Smooth muscle cell (in vitro differentiated cells): ENCODE measurements at regions not wholly inside any gene's neighbourhood (a gene's known extent, or its start where the extent isn't known, plus 50 kb on each side); places are given as distances from the start of the nearest gene placed in this dataset.
A peak's percentile ranks its signal among the peaks of the same experiment; 100 is the strongest.

ENCODE experiments used
- DNase-seq: peaks from one replicate; lab custom pipeline; 2025; ENCODE audit not compliant: unreplicated experiment; lab: John Stamatoyannopoulos, UW
- H2AFZ ChIP-seq: fragments of 200-600 bp; sonication (generic); 2 replicates; pipeline ENCODE4 v1.6.0; 2016; ENCODE audit warnings: antibody characterized with exemption, low read depth, mild to moderate bottlenecking
- H3F3A ChIP-seq: fragments of 200-600 bp; sonication (generic); 2 replicates; pipeline ENCODE4 v1.6.0; 2017; ENCODE audit warnings: antibody characterized with exemption, low read depth
- H3K27ac ChIP-seq: fragments of 200-600 bp; sonication (generic); 2 replicates; pipeline ENCODE4 v1.5.1; 2016; ENCODE audit warnings: low read depth, mild to moderate bottlenecking
- H3K27me3 ChIP-seq: fragments of 200-600 bp; sonication (generic); 2 replicates; pipeline ENCODE4 v1.6.1; 2016; ENCODE audit warnings: low read depth, mild to moderate bottlenecking
- H3K36me3 ChIP-seq: fragments of 200-600 bp; sonication (generic); 2 replicates; pipeline ENCODE4 v1.5.1; 2016; ENCODE audit warnings: low read depth
- H3K4me1 ChIP-seq: fragments of 200-600 bp; sonication (generic); 2 replicates; pipeline ENCODE4 v1.5.1; 2016; ENCODE audit warnings: low read depth
- H3K4me2 ChIP-seq: fragments of 200-600 bp; sonication (generic); 2 replicates; pipeline ENCODE4 v1.6.0; 2016; ENCODE audit warnings: mild to moderate bottlenecking
- H3K4me3 ChIP-seq: fragments of 200-600 bp; sonication (generic); 2 replicates; pipeline ENCODE4 v1.5.1; 2016; ENCODE audit warnings: mild to moderate bottlenecking
- H3K79me2 ChIP-seq: fragments of 200-600 bp; sonication (generic); 2 replicates; pipeline ENCODE4 v1.6.0; 2016; ENCODE audit warnings: low read depth, mild to moderate bottlenecking
- H3K9ac ChIP-seq: fragments of 200-600 bp; sonication (generic); 2 replicates; pipeline ENCODE4 v1.6.0; 2016; ENCODE audit warnings: low read depth
- H3K9me3 ChIP-seq: fragments of 200-600 bp; sonication (generic); replicated peaks from 2 replicates; pipeline ENCODE4 v1.5.1; 2016; ENCODE audit warnings: low read depth
- H4K20me1 ChIP-seq: fragments of 200-600 bp; sonication (generic); 2 replicates; pipeline ENCODE4 v1.6.0; 2016; ENCODE audit warnings: low read depth
- WGBS: methylation state at CpG from one replicate; pipeline ENCODE4 v1.1.7; 2016; ENCODE audit warnings: low lambda C conversion rate; 5-methylcytosine and 5-hydroxymethylcytosine counted together
- TF ChIP-seq, protein P1 (sequence below): fragments of 200-600 bp; sonication (generic); IDR thresholded peaks from 2 replicates; pipeline ENCODE4 v1.5.1; 2017; ENCODE audit warnings: borderline replicate concordance, mild to moderate bottlenecking, antibody characterized with exemption; ENCODE audit not compliant: insufficient read depth, poor library complexity, severe bottlenecking

DNA sequence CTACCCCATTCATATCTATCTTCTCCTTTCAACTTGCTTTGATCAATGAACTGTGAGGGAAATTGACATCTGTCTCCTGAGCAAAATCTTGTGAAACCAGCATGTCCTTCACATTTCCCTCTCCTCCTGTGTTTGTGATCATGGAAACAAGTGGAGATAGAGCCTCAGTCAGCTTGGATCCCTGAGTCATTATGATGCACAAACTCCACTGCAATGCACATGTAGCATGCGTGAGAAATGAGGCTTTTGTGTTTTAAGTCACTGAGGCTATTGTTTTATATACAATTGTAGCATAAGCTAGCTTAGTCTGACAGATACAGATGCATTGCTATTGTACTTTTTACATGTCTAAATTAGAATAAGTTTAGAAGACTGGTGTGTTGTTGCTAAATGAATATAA lies 85.2 kb upstream of the HNMT start:
- Histone ChIP-seq H3K27ac (no peak overlapping the region), H3K9ac (no peak overlapping the region), H3K4me2 (no peak overlapping the region), H3K9me3 (no peaks in the 10 kb centered on the region), H3K4me3 (no peak overlapping the region), H3K4me1 (no peaks in the 10 kb centered on the region), H3K36me3 (no peaks in the 10 kb centered on the region), H4K20me1 (no peaks in the 10 kb centered on the region), H3F3A (no peaks in the 10 kb centered on the region), H3K79me2 (no peaks in the 10 kb centered on the region), H2AFZ (no peak overlapping the region), H3K27me3 (no peaks in the 10 kb centered on the region)
- TF ChIP-seq, protein P1, sequence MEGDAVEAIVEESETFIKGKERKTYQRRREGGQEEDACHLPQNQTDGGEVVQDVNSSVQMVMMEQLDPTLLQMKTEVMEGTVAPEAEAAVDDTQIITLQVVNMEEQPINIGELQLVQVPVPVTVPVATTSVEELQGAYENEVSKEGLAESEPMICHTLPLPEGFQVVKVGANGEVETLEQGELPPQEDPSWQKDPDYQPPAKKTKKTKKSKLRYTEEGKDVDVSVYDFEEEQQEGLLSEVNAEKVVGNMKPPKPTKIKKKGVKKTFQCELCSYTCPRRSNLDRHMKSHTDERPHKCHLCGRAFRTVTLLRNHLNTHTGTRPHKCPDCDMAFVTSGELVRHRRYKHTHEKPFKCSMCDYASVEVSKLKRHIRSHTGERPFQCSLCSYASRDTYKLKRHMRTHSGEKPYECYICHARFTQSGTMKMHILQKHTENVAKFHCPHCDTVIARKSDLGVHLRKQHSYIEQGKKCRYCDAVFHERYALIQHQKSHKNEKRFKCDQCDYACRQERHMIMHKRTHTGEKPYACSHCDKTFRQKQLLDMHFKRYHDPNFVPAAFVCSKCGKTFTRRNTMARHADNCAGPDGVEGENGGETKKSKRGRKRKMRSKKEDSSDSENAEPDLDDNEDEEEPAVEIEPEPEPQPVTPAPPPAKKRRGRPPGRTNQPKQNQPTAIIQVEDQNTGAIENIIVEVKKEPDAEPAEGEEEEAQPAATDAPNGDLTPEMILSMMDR = no peak
- no peak for DNase-seq
- whole genome bisulfite sequencing = 94% methylated on average over 1 of the region's 1 CpG

DNA sequence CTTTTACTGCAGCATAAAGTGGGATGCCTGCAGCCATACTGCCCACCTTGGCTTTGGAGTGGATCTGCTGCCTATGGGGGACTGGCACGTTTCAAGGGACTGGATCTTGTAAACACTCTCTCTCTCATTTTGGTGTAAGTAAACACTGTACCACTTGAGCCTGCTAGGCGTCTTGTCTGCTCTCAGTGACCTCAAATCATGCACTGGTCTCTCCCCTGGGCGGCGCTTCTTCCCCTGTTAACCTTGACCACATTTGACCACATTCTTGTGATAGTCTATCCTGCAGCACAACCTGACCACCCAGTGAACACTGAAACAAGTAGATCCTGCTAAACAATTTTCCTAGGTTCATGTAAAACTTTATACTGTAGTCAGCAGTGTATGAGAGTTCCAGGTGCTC lies 82.6 kb upstream of the HNMT start:
- Histone ChIP-seq H3K27me3 (no peaks in the 10 kb centered on the region), H3K27ac (no peak overlapping the region), H3F3A (no peaks in the 10 kb centered on the region), H2AFZ (no peak overlapping the region), H4K20me1 (no peaks in the 10 kb centered on the region), H3K9me3 (no peaks in the 10 kb centered on the region), H3K36me3 (no peaks in the 10 kb centered on the region), H3K9ac (no peak overlapping the region), H3K4me2 (no peak overlapping the region), H3K79me2 (no peaks in the 10 kb centered on the region), H3K4me1 (no peaks in the 10 kb centered on the region), H3K4me3 (no peak overlapping the region)
- no peak for DNase-seq
- TF ChIP-seq, protein P1 = no peak
- 94% methylated on average over 4 of the region's 4 CpGs for WGBS

DNA sequence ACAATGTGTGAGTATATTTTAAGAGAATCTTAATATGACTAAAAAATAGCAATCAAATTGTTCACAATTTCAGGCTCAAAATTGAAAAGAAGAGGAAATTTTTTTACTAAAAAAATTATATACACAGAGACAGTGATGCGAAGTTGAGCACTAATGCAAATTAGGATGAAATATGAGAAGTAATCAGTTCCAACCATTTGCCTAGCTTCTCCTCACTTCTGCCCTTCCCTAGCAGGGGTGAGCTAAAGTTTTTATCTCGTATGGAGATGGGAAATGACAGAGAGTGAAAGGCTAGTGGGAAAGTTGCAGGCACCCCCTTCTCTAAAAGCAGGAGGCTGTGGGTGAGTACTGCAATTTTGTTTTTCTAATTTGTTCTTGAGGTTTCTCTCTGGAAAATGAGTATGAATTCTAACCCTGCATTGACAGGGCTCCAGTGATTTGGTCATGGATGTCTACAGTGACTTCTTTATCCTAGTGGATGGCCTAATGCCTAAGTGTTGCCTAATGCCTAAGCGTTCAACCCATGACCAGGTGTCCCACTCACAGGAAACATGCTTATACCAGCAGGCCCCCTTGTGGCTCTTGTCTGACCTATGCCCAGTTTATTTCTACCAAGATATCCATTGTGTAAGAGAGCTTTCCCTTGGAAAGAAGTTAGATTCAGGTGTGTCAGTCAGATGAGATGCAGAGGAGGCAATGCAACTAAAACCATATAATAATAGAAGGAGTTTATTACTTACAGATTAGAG lies 78.0 kb upstream of the HNMT start:
- Histone ChIP-seq H3K27me3 (no peaks in the 10 kb centered on the region), H3K79me2 (no peaks in the 10 kb centered on the region), H3K36me3 (no peaks in the 10 kb centered on the region), H4K20me1 (no peaks in the 10 kb centered on the region), H3K9me3 (no peaks in the 10 kb centered on the region), H3K4me2 (no peak overlapping the region), H3K4me3 (no peak overlapping the region), H3K27ac (no peak overlapping the region), H3F3A (no peaks in the 10 kb centered on the region), H3K4me1 (no peaks in the 10 kb centered on the region), H3K9ac (no peak overlapping the region), H2AFZ (no peak overlapping the region)
- WGBS = 64% methylated on average over 3 of the region's 3 CpGs
- TF ChIP-seq, protein P1 = no peak
- no peak for DNase-seq

DNA sequence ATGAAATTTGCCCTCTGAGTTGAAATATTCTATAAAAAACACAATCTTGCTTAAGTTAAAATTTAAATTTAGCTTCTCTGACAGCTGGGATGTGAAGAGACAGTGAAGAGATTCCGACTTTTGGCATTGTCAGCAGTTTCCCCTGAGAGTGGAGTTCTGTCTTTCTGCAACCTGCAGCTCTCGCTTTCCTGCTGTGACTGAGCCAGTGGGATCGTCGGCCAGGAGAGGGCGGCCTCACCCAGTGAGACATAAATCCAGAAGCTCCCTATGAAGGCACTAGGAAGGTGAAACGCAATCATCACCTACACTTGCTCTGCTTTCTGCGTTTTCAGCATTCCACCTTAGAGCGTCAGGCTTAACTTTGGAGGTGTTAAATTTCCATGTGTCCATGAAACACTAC lies 75.4 kb upstream of the HNMT start:
- no peaks in the 10 kb centered on the region for H3K79me2 ChIP-seq
- no peak for DNase-seq
- no peak overlapping the region for H2AFZ ChIP-seq

More for the DNA sequence above, 75.4 kb upstream of the HNMT start:
- H4K20me1 ChIP-seq = no peaks in the 10 kb centered on the region
- TF ChIP-seq, protein P1 = peak; percentile 50
- no peak overlapping the region for H3K4me2 ChIP-seq
- no peaks in the 10 kb centered on the region for H3K27me3 ChIP-seq
- H3K27ac ChIP-seq = no peak overlapping the region
- no peaks in the 10 kb centered on the region for H3K4me1 ChIP-seq
- no peak overlapping the region for H3K9ac ChIP-seq
- no peaks in the 10 kb centered on the region for H3F3A ChIP-seq
- no peak overlapping the region for H3K4me3 ChIP-seq
- no peaks in the 10 kb centered on the region for H3K36me3 ChIP-seq
- 11% methylated on average over 8 of the region's 8 CpGs for WGBS
- H3K9me3 ChIP-seq = no peaks in the 10 kb centered on the region
